GM19452 (cell line): ENCODE measurements at regions not wholly inside any gene's neighbourhood (a gene's known extent, or its start where the extent isn't known, plus 50 kb on each side); places are given as distances from the start of the nearest gene placed in this dataset.
"Not testable (repeated sequence)": the region's sequence is repeated elsewhere in the genome, so short reads cannot be mapped to it uniquely, and the experiment has no call there.

Source experiments
- ATAC-seq: cut with Tn5 transposase; IDR thresholded peaks from one replicate; pipeline ENCODE4 v1.9.1; 2021; ENCODE audit not compliant: unreplicated experiment

DNA sequence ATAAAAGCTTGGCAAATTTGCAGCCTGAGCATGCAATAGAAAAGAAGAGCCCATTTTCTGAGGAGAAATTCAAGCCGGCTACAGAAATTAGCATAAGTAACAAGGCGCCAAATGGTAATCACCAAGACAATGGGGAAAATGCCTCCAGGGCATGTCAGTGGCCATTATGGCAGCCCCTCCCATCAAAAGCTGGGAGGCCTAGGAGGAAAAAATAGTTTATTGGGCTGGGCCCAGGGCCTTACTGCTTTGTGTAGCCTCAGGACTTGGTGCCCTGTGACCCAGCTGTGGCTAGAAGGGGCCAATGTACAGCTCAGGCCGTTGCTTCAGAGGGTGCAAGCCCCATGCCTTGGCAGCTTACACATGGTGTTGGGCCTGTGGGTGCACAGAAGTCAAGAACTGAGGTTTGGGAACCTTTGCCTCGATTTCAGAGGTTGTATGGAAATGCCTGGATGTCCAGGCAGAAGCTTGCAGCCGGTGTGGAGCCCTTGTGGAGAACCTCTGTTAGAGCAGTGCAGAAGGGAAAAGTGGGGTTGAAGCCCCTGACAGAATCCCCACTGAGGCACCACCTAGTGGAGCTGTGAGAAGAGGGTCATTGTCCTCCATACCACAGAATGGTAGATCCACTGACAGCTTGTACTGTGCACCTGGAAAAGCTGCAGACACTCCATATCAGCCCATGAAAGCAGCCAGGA, 328.5 kb upstream of the MAP3K7 start:
- no peak for ATAC-seq

- ATAC-seq: no peak
Measured at GRCh38 chr6:90914312-90914711, 327.4 kb upstream of the MAP3K7 start.

DNA sequence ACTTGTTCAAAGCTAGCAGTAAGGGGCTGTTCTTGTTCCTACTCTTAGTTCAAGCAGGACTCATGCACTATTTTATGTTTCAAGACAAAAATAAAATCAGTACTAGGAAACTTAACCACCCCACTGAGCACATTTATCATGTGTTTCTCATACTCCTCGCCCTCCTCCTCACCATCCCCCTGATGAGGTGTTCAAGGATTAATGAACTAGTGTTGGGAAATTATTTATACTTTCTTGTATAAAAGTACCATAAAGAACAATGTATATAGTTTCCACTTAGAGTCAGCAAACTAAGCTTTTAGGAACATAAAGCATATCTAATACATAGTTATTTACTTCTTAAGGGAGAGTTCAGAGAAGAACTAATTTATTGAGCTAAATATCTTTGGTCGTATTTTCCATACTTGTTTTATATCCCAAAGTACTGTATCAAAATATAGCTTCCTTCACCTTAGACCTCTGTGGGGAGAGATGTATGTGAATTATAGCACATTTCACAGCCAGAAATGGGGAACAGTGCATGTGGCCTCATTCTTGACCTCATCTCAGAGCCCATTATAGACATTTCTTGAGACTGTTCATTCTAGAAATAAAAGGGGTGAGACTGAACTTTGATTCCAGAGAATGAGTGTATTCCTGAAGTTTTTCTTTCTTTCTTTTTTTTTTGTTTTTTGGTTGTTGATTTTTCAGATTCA, 326.5 kb upstream of the MAP3K7 start:
- no peak for ATAC-seq

DNA sequence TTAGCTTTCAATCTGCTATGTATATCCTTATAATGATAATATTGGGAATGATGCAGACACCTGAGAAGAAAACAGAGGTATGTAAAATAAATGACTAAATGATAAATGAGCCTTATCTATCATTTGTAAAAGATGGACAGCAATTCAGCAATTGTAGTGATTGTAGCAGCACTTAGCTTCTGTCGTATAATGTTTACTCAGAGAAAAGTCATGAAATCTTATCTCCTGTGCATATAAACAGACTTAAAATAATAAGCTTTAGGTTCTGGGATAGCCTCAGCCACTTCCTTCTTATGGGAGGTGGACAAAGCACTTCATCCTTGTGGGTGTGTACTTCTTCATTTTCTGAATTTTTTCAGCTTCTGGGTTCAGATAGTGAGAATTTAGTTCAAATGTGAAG, 324.8 kb upstream of the MAP3K7 start:
- no peak for ATAC-seq

DNA sequence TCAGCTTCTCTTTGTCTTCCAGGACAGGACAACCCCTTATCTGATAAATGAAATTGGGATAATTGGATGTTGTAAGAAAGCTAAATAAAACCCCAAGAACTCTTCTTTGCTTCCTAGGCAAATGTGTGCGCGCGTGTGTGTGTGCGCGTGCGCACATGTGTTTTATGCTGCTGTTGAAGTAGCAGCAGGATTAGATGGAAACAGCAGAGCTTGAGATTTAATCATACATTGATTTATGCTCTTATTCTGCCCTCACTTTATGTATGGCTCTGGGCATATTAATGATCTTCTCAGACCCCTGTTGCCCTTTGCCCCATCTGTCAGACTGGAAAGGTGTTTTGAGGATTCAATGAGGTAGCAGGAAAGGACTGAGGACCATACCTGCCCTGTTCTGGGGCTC, 324.0 kb upstream of the MAP3K7 start:
- ATAC-seq: no peak

- no peak for ATAC-seq
Measured at GRCh38 chr6:90907931-90908655, 321.2 kb upstream of the MAP3K7 start.

- ATAC-seq: no peak
Measured at GRCh38 chr6:90905351-90905750, 318.5 kb upstream of the MAP3K7 start.

DNA sequence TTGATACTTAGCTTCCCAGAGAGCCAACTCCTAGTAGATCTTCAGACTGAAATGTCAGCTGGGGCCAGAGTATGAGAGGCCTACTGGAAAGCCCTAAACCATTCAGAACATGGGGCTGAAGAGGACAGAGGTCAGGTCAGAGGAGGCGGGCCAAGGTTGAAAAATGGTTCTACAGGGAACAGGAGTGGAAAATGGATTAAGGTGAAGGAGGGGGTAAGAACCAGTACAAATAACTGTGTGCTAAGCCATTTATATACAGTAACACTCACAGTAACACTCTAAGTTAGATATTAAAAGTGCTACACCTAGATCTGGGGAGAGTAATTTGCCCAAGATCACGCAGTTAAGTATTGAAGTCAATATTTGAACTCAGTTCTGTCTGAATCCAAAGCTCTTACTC, 313.2 kb upstream of the MAP3K7 start:
- ATAC-seq: no peak

DNA sequence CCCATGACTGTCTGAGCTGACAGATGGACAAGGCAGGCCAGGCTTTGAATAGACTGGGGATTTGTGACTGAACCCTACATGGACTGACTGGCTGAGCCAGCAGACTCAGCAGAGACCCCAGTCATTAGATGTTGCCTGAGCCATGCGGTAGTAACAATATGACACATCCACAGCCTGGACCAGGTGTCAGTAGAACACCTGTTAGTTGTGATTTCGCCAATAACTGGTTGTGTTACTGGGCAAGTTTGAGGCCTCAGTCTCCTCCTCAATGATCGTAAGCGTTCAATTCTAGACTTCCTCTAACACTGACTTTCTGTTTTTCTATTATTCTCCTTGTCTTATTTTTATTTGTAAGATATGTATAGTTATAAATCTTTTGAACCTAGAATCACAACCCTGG, 311.9 kb upstream of the MAP3K7 start:
- no peak for ATAC-seq

GRCh38 chr6:90896075-90896547, 309.2 kb upstream of the MAP3K7 start:
- ATAC-seq: no peak

- no peak for ATAC-seq
Measured at GRCh38 chr6:90895299-90896074, 308.6 kb upstream of the MAP3K7 start.

- no peak for ATAC-seq
Measured at GRCh38 chr6:90894285-90895130, 307.6 kb upstream of the MAP3K7 start.

- no peak for ATAC-seq
Measured at GRCh38 chr6:90893400-90893799, 306.5 kb upstream of the MAP3K7 start.

GRCh38 chr6:90892271-90892670, 305.4 kb upstream of the MAP3K7 start:
- no peak for ATAC-seq

- no peak for ATAC-seq
Measured at GRCh38 chr6:90891355-90891754, 304.5 kb upstream of the MAP3K7 start.

DNA sequence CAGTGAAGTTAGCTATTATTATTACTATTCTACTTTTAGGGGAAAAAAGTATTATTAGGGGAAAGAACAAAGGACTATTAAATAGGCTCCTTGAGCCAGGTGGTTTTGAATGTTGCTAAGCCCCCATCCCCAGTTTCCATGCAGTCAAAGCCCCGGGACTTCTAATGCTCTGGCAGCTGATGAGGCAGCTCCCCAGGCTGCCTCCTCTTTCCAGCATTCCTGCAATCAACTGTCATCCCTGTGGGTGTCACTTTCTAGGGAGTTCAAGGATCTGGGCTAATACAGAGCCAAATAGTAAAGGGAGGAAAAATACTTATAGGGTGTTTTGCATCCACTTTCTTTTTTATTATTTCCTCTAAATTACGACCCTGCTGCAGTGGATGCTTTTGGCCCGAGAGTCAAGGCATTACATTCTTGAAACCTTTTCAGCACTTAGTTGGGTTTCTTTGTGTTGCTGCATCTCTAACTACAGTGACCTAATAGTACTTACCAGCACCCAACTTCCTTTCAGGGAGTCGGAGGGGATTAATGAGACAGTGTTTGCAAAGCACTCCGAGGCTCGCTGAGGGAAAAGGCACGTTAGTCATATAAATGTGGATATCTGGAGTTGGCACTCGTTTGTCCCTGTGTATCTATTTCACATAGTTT, 303.9 kb upstream of the MAP3K7 start:
- ATAC-seq: no peak

DNA sequence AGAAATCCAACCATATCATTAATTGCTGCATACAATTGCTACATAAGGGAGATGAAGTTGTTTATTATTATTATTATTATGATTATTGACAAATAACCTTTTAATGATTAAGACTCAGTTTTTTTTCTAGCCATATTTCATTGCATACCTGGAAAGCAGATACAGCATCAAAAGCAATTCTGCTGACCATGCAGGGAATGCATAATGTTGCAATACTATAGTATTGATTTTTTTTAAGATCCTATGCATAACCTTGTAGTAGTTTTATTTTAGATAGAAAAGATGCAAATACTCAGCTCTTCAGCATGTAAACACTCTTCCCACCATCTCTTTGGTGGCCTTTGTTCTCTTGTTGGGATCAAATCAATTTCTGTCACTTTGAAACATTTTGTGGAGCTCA, 300.9 kb upstream of the MAP3K7 start:
- ATAC-seq: no peak

DNA sequence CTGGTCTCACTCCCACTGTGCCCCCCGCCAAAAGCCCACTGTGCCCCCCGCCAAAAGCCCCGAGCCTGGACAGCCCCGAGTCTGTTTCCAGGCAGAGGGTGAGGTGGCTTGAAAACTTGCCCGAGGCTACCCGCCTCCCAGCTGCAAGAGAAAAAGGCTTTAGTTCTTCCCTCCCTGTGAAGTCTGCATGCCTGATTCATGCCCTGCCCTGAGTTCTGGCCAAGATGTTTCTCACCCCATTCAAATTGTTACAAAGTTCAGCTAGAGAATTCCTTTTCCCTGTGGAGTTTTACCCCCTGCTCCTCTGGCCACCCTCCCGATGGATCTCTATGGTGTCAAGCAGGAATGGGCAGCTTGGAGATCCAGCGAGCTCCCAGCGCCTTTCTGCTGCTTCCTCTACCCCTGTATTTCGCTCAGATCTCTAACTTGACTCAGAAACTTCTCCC, 298.8 kb upstream of the MAP3K7 start:
- ATAC-seq: no peak

- not testable (repeated sequence) for ATAC-seq
Measured at GRCh38 chr6:90885137-90885536, 298.3 kb upstream of the MAP3K7 start.

- no peak for ATAC-seq
Measured at GRCh38 chr6:90877616-90878015, 290.7 kb upstream of the MAP3K7 start.
